K562 (cell line): ENCODE measurements at regions not wholly inside any gene's neighbourhood (a gene's known extent, or its start where the extent isn't known, plus 50 kb on each side); places are given as distances from the start of the nearest gene placed in this dataset.

Experiments used
- ATAC-seq: fragments of 200-7000 bp; cut with Tn5 transposase; 3 replicates; pipeline ENCODE4 v1.9.1; 2020; ENCODE audit warnings: moderate library complexity
- BruUV-seq: library from RNA; stranded (reverse); fragments of 400-500 nt; replicated peaks from 2 replicates; lab custom pipeline; 2021; lab: Mats Ljungman, UMichigan
- CTCF ChIA-PET: fragments of 300-600 bp; formaldehyde crosslinking; extraction: SDS; loops from one replicate; lab custom pipeline; 2021; ENCODE audit warnings: low intra/inter-chr PET ratio; lab: Yijun Ruan, JAX
- POLR2A ChIA-PET: fragments of 300-600, 350-650 bp; sonication (Branson Sonifier 250); formaldehyde crosslinking; extraction: SDS; loops from one replicate; lab custom pipeline; 2021; ENCODE audit warnings: antibody characterized with exemption, inconsistent platforms; lab: Yijun Ruan, JAX
- DNase-seq, 4 experiments: peaks; one replicate each; pipeline versions ENCODE4 v3.0.0 to v3.0.0-alpha.2; 2011 to 2018; ENCODE audit warnings: low spot score in 3 of 4, mixed read lengths in 3 of 4; ENCODE audit errors: extremely low read depth in 1 of 4
- FAIRE-seq: peaks from 2 replicates; lab custom pipeline; 2011; peaks lifted over from hg19 to GRCh38; lab: Jason Lieb, UNC
- H2AFZ ChIP-seq: 2 replicates; pipeline ENCODE4 v1.6.0; 2011; ENCODE audit warnings: low read depth, low read length, control low read depth, inconsistent platforms
- H3K27ac ChIP-seq: fragments of 200-600 bp; 3 replicates; pipeline ENCODE4 v1.8.0; 2011; ENCODE audit warnings: low read depth, mild to moderate bottlenecking, control low read depth, inconsistent platforms, low read length, moderate library complexity, mixed read lengths; ENCODE audit errors: extremely low read depth
- H3K27me3 ChIP-seq, 2 experiments: fragments of 300-600 bp in 1 of 2; 2 replicates in 1 of 2; 3 replicates in 1 of 2; pipeline versions ENCODE4 v1.6.0 to v1.8.0; 2011; ENCODE audit warnings: inconsistent platforms in 2 of 2, low read length in 2 of 2, mild to moderate bottlenecking in 1 of 2, mixed read lengths in 1 of 2, moderate library complexity in 1 of 2; ENCODE audit not compliant: control insufficient read depth in 2 of 2, insufficient read depth in 2 of 2
- H3K36me3 ChIP-seq: fragments of 300-600 bp; 3 replicates; pipeline ENCODE4 v1.8.0; 2011; ENCODE audit warnings: mild to moderate bottlenecking, low read length, inconsistent platforms; ENCODE audit not compliant: control insufficient read depth, insufficient read depth
- H3K4me1 ChIP-seq, 2 experiments: fragments of 200-600 bp in 1 of 2; replicated peaks in 1 of 2; 2 replicates in 1 of 2; 3 replicates in 1 of 2; pipeline versions ENCODE4 v1.5.1 to v1.8.0; 2011; ENCODE audit warnings: inconsistent platforms in 2 of 2, low read length in 2 of 2, mild to moderate bottlenecking in 1 of 2, mixed read lengths in 1 of 2, moderate library complexity in 1 of 2; ENCODE audit not compliant: control insufficient read depth in 2 of 2, insufficient read depth in 2 of 2
- H3K4me2 ChIP-seq: 2 replicates; pipeline ENCODE4 v1.6.1; 2011; ENCODE audit warnings: low read length, control low read depth, inconsistent platforms, mixed read lengths; ENCODE audit not compliant: insufficient read depth
- H3K4me3 ChIP-seq: fragments of 200-600 bp; sonication (generic), shearing (Covaris generic); 2 replicates; pipeline ENCODE4 v1.5.1; 2016; ENCODE audit warnings: control low read depth, inconsistent platforms
- H3K79me2 ChIP-seq: fragments of 200-600 bp; 3 replicates; pipeline ENCODE4 v1.8.0; 2011; ENCODE audit warnings: low read length, inconsistent platforms; ENCODE audit not compliant: control insufficient read depth, insufficient read depth
- H3K9ac ChIP-seq, 2 experiments: 2 replicates each; pipeline versions ENCODE4 v1.6.0 to v1.6.1; 2011; ENCODE audit warnings: low read depth in 2 of 2, low read length in 2 of 2, control low read depth in 1 of 2, inconsistent platforms in 1 of 2, mild to moderate bottlenecking in 1 of 2, mixed read lengths in 1 of 2; ENCODE audit not compliant: insufficient read depth in 1 of 2
- H3K9me1 ChIP-seq: one replicate; pipeline ENCODE4 v1.6.0; 2011; ENCODE audit warnings: inconsistent platforms, mild to moderate bottlenecking, low read length, moderate library complexity; ENCODE audit not compliant: control insufficient read depth, insufficient read depth
- H3K9me3 ChIP-seq: replicated peaks from 2 replicates; pipeline ENCODE4 v1.5.1; 2011; ENCODE audit warnings: low read depth, low read length, inconsistent platforms; ENCODE audit not compliant: control insufficient read depth, insufficient read depth
- H4K20me1 ChIP-seq: replicated peaks from 2 replicates; pipeline ENCODE4 v1.6.1; 2011; ENCODE audit warnings: low read length, inconsistent platforms, mixed read lengths; ENCODE audit not compliant: control insufficient read depth, insufficient read depth
- CGGBP1 ChIP-seq: fragments of 250-450 bp; sonication (Bioruptor Pico); IDR thresholded peaks from 2 replicates; pipeline ENCODE4 v1.9.0; 2021; ENCODE audit warnings: mild to moderate bottlenecking
- CSDE1 ChIP-seq, 2 experiments: fragments of 450-650 bp; IDR thresholded peaks; 2 replicates each; pipeline ENCODE4 v1.6.1; 2016; ENCODE audit warnings: mild to moderate bottlenecking in 1 of 2
- DMBX1 ChIP-seq: fragments of 250-450 bp; sonication (Bioruptor Pico); IDR thresholded peaks from 2 replicates; pipeline ENCODE4 v1.8.0; 2022; ENCODE audit warnings: inconsistent platforms, mild to moderate bottlenecking, moderate library complexity, borderline replicate concordance
- DPF2 ChIP-seq: fragments of 450-650 bp; IDR thresholded peaks from 2 replicates; pipeline ENCODE4 v1.6.1; 2016
- HEY1 ChIP-seq: fragments of 250-450 bp; sonication (Bioruptor Pico); IDR thresholded peaks from 2 replicates; pipeline ENCODE4 v1.5.0; 2020; ENCODE audit warnings: mild to moderate bottlenecking, moderate library complexity, borderline replicate concordance
- KLF10 ChIP-seq: fragments of 250-450 bp; sonication (Bioruptor Pico); IDR thresholded peaks from 2 replicates; pipeline ENCODE4 v1.6.1; 2021; ENCODE audit warnings: matching md5 sums
- MCM2 ChIP-seq: fragments of 450-650 bp; IDR thresholded peaks from 2 replicates; pipeline ENCODE4 v1.6.1; 2017; ENCODE audit warnings: low read depth, mild to moderate bottlenecking
- MLX ChIP-seq, 2 experiments: fragments of 450-650 bp in 1 of 2; sonication (generic) in 1 of 2; formaldehyde crosslinking; conservative IDR thresholded peaks; 2 replicates each; pipeline versions ENCODE4 v1.4.0 to v1.8.1; 2020 to 2022; ENCODE audit warnings: mild to moderate bottlenecking in 1 of 2, missing genetic modification reagents in 1 of 2
- NELFE ChIP-seq: IDR thresholded peaks from 2 replicates; pipeline ENCODE4 v1.6.1; 2011; ENCODE audit warnings: mild to moderate bottlenecking; ENCODE audit not compliant: insufficient read depth, insufficient read length
- POLR3A ChIP-seq: IDR thresholded peaks from 2 replicates; pipeline ENCODE4 v1.6.1; 2011; ENCODE audit warnings: borderline replicate concordance, mild to moderate bottlenecking, moderate library complexity; ENCODE audit not compliant: insufficient read length, insufficient read depth; ENCODE audit errors: extremely low read depth
- ZNF174 ChIP-seq: fragments of 250-450 bp; sonication (Bioruptor Pico); IDR thresholded peaks from 2 replicates; pipeline ENCODE4 v1.4.0; 2020; ENCODE audit warnings: mild to moderate bottlenecking
- ZNF766 ChIP-seq: fragments of 200-800 bp; sonication (Bioruptor generic); conservative IDR thresholded peaks from 2 replicates; pipeline ENCODE4 v1.6.1; 2016; ENCODE audit warnings: missing genetic modification characterization, missing compliant biosample characterization
- WGBS: fragments of 100-300 bp; shearing (Covaris generic); methylation state at CpG from one replicate; pipeline ENCODE4 v1.1.6; 2016; ENCODE audit warnings: low coverage, mixed read lengths; ENCODE audit not compliant: insufficient coverage; ENCODE audit errors: missing lambda C conversion rate; 5-methylcytosine and 5-hydroxymethylcytosine counted together
- in situ Hi-C: fragments of 300-500 bp; cut with MboI; formaldehyde crosslinking; loops from 4 replicates; pipeline ENCODE4 v1.15.0; 2018; ENCODE audit warnings: inconsistent platforms, mixed read lengths
- intact Hi-C: fragments of 100-400 bp; cut with micrococcal nuclease; formaldehyde crosslinking; loops from 2 replicates; pipeline ENCODE4 v1.14.2; 2022

GRCh38 chr1:56070601-56071000 is 508.8 kb downstream of the PLPP3 start:
- no peak overlapping the region for H3K27ac ChIP-seq
- TF ChIP-seq ZNF766 (CRISPR knock-in tag) = no peak
- no peak for TF ChIP-seq CSDE1 (IDR thresholded peaks at IDR 0.05)
- TF ChIP-seq NELFE = no peak
- TF ChIP-seq HEY1 (CRISPR knock-in tag) = no peak
- TF ChIP-seq, all 486 proteins: peak for 0
- DNase-seq (no peak), FAIRE-seq (no peak), ATAC-seq (no peak)
- 0% methylated on average over 1 of the region's 1 CpG for whole genome bisulfite sequencing
- Histone ChIP-seq H3K36me3 (no peaks in the 10 kb centered on the region), H3K9me3 (no peaks in the 10 kb centered on the region; the same call in 1 of the 2 replicates), H3K4me1 (no peaks in the 10 kb centered on the region), H3K9me1 (no peaks in the 10 kb centered on the region), H3K4me3 (no peak overlapping the region), H3K4me2 (no peak overlapping the region), H3K27me3 (no peaks in the 10 kb centered on the region), H2AFZ (no peak overlapping the region), H3K9ac (no peak overlapping the region), H3K79me2 (no peaks in the 10 kb centered on the region), H4K20me1 (no peaks in the 10 kb centered on the region)
- no TSS peak for BruUV-seq
- CTCF ChIA-PET = no interaction called here
- POLR2A ChIA-PET = no interaction called here
- intact Hi-C loops (no loop called here), in situ Hi-C loops (no loop called here)

- CTCF ChIA-PET = no interaction called here
- Histone ChIP-seq H3K9me1 (no peaks in the 10 kb centered on the region), H3K9ac (no peak overlapping the region), H3K4me3 (no peak overlapping the region), H4K20me1 (no peaks in the 10 kb centered on the region), H3K27ac (no peak overlapping the region), H3K4me2 (no peak overlapping the region), H3K9me3 (no peaks in the 10 kb centered on the region; the same call in 1 of the 2 replicates), H3K79me2 (no peaks in the 10 kb centered on the region), H3K27me3 (no peaks in the 10 kb centered on the region), H3K36me3 (no peaks in the 10 kb centered on the region), H3K4me1 (no peaks in the 10 kb centered on the region), H2AFZ (no peak overlapping the region)
- in situ Hi-C loops = no loop called here
- 0% methylated on average over 1 of the region's 1 CpG for WGBS
- BruUV-seq = no TSS peak
- intact Hi-C loops = no loop called here
- no peak for DNase-seq
- no peak for ATAC-seq
- FAIRE-seq = no peak
- POLR2A ChIA-PET = no interaction called here
- TF ChIP-seq DMBX1 (CRISPR knock-in tag) (no peak), DPF2 (no peak), CGGBP1 (CRISPR knock-in tag) (no peak), MCM2 (no peak), MLX (CRISPR knock-in tag; conservative IDR thresholded peaks at IDR 0.05) (no peak), POLR3A (no peak), KLF10 (CRISPR knock-in tag) (no peak), ZNF174 (CRISPR knock-in tag) (no peak)
Measured at GRCh38 chr1:56069824-56070223, 509.5 kb downstream of the PLPP3 start.
